ENCODE measurements at regions not wholly inside any gene's neighbourhood (a gene's known extent, or its start where the extent isn't known, plus 50 kb on each side); places are given as distances from the start of the nearest gene placed in this dataset.
"Not testable (repeated sequence)": the region's sequence is repeated elsewhere in the genome, so short reads cannot be mapped to it uniquely, and the experiment has no call there.

DNA sequence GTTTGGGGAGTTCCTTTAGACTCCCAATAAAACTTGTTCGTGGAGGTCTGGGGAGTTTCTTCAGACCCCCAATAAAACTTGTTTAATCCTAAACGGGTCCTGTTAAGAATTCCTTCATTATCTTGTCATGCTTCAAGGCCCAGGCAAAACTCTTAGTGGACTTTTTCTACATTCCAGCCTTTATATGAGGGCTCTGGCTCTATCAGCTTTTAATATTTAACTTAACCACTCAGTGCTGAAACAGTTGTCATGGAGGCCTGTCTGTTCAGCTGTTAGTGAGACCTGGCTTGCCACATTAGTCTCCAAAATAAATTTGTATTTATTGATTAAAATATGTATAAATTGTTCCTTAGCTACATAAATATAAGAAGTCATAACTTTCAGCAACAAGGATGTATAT, 1385.1 kb downstream of the REEP3 start:
- TF ChIP-seq EP300, POLR2AphosphoS5, POLR2A (IDR thresholded peaks at IDR 0.05): not testable (repeated sequence)
- TF ChIP-seq, protein P1, sequence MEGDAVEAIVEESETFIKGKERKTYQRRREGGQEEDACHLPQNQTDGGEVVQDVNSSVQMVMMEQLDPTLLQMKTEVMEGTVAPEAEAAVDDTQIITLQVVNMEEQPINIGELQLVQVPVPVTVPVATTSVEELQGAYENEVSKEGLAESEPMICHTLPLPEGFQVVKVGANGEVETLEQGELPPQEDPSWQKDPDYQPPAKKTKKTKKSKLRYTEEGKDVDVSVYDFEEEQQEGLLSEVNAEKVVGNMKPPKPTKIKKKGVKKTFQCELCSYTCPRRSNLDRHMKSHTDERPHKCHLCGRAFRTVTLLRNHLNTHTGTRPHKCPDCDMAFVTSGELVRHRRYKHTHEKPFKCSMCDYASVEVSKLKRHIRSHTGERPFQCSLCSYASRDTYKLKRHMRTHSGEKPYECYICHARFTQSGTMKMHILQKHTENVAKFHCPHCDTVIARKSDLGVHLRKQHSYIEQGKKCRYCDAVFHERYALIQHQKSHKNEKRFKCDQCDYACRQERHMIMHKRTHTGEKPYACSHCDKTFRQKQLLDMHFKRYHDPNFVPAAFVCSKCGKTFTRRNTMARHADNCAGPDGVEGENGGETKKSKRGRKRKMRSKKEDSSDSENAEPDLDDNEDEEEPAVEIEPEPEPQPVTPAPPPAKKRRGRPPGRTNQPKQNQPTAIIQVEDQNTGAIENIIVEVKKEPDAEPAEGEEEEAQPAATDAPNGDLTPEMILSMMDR (IDR thresholded peaks at IDR 0.05) = not testable (repeated sequence)
